CD8-positive, alpha-beta memory T cell (primary cell): ENCODE measurements at regions not wholly inside any gene's neighbourhood (a gene's known extent, or its start where the extent isn't known, plus 50 kb on each side); places are given as distances from the start of the nearest gene placed in this dataset.
"Not testable (repeated sequence)": the region's sequence is repeated elsewhere in the genome, so short reads cannot be mapped to it uniquely, and the experiment has no call there.

ENCODE experiments used
- CTCF ChIA-PET: fragments of 350-600 bp; sonication (Branson Sonifier 250); formaldehyde crosslinking; loops from one replicate; lab custom pipeline; 2021; ENCODE audit warnings: antibody characterized with exemption; lab: Charles Lee
- POLR2A ChIA-PET: fragments of 350-600 bp; sonication (Branson Sonifier 250); formaldehyde crosslinking; loops from one replicate; lab custom pipeline; 2021; ENCODE audit warnings: antibody characterized with exemption; lab: Charles Lee
- DNase-seq, 5 donors: peaks; one replicate each; pipeline versions ENCODE4 v3.0.0 to v3.0.0-alpha.2; 2020 to 2022; ENCODE audit warnings: mixed read lengths in 1 of 5
- H3K27ac ChIP-seq: one replicate; pipeline ENCODE4 v1.7.0; 2013; ENCODE audit warnings: low read depth, mild to moderate bottlenecking, low read length, moderate library complexity
- H3K27me3 ChIP-seq: 2 replicates; pipeline ENCODE4 v1.7.0; 2013; ENCODE audit warnings: low read length, mild to moderate bottlenecking; ENCODE audit not compliant: insufficient read depth, poor library complexity, severe bottlenecking
- H3K36me3 ChIP-seq: 2 replicates; pipeline ENCODE4 v1.7.0; 2013; ENCODE audit warnings: mild to moderate bottlenecking, low read length, moderate library complexity; ENCODE audit not compliant: insufficient read depth
- H3K4me1 ChIP-seq: 2 replicates; pipeline ENCODE4 v1.7.0; 2013; ENCODE audit warnings: mild to moderate bottlenecking, low read length, moderate library complexity; ENCODE audit not compliant: insufficient read depth
- H3K4me3 ChIP-seq: 2 replicates; pipeline ENCODE4 v1.7.0; 2013; ENCODE audit warnings: mild to moderate bottlenecking, low read length
- H3K9me3 ChIP-seq: 2 replicates; pipeline ENCODE4 v1.7.0; 2013; ENCODE audit warnings: mild to moderate bottlenecking, low read length
- H3K27ac Mint-ChIP-seq, 8 donors: one replicate each; pipeline ENCODE4 v1.8.0; 2020 to 2021; ENCODE audit warnings: mixed read lengths in 8 of 8, mild to moderate bottlenecking in 6 of 8, inconsistent platforms in 3 of 8, moderate library complexity in 3 of 8
- H3K27me3 Mint-ChIP-seq, 2 donors: one replicate each; pipeline ENCODE4 v1.8.0; 2020 to 2021; ENCODE audit warnings: mixed read lengths in 2 of 2, mild to moderate bottlenecking in 1 of 2, moderate library complexity in 1 of 2
- H3K36me3 Mint-ChIP-seq, 3 donors: one replicate each; pipeline ENCODE4 v1.8.0; 2020 to 2021; ENCODE audit warnings: mixed read lengths in 3 of 3, inconsistent platforms in 1 of 3, mild to moderate bottlenecking in 1 of 3
- H3K4me1 Mint-ChIP-seq, 3 donors: one replicate each; pipeline ENCODE4 v1.8.0; 2020 to 2021; ENCODE audit warnings: mixed read lengths in 3 of 3, inconsistent platforms in 1 of 3, mild to moderate bottlenecking in 1 of 3
- H3K4me3 Mint-ChIP-seq, 7 donors: one replicate each; pipeline ENCODE4 v1.8.0; 2020 to 2021; ENCODE audit warnings: mixed read lengths in 7 of 7, mild to moderate bottlenecking in 6 of 7, moderate library complexity in 4 of 7, inconsistent platforms in 2 of 7
- H3K9me3 Mint-ChIP-seq, 5 donors: one replicate each; pipeline ENCODE4 v1.8.0; 2020 to 2022; ENCODE audit warnings: mixed read lengths in 5 of 5, mild to moderate bottlenecking in 3 of 5, moderate library complexity in 2 of 5, inconsistent platforms in 1 of 5

- CTCF ChIA-PET, H3K4me1 Mint-ChIP-seq, H3K36me3 Mint-ChIP-seq, H3K9me3 Mint-ChIP-seq, H3K27me3 Mint-ChIP-seq, H3K36me3 ChIP-seq, POLR2A ChIA-PET, H3K27ac Mint-ChIP-seq, H3K27ac ChIP-seq, DNase-seq, H3K4me3 ChIP-seq, H3K4me1 ChIP-seq, H3K4me3 Mint-ChIP-seq, H3K27me3 ChIP-seq, H3K9me3 ChIP-seq: not testable (repeated sequence)
Observed at GRCh38 chr22:11017108-11017507, 4510.9 kb upstream of the OR11H1 start.

GRCh38 chr22:11020522-11020921 lies 4507.5 kb upstream of the OR11H1 start:
- H3K4me1 ChIP-seq, H3K9me3 ChIP-seq, H3K4me1 Mint-ChIP-seq, POLR2A ChIA-PET, H3K4me3 ChIP-seq, H3K4me3 Mint-ChIP-seq, H3K36me3 Mint-ChIP-seq, H3K36me3 ChIP-seq, H3K27ac Mint-ChIP-seq, H3K27me3 ChIP-seq, CTCF ChIA-PET, H3K27me3 Mint-ChIP-seq, DNase-seq, H3K27ac ChIP-seq: not testable (repeated sequence)
- peaks cover 4 to 11% (median 7%) of the 10 kb centered on the region in 5 donors for H3K9me3 Mint-ChIP-seq

- H3K36me3 Mint-ChIP-seq, H3K4me3 ChIP-seq, H3K27ac Mint-ChIP-seq, H3K27me3 ChIP-seq, POLR2A ChIA-PET, CTCF ChIA-PET, H3K9me3 ChIP-seq, H3K4me3 Mint-ChIP-seq, H3K27ac ChIP-seq, DNase-seq, H3K4me1 Mint-ChIP-seq, H3K36me3 ChIP-seq, H3K27me3 Mint-ChIP-seq, H3K4me1 ChIP-seq: not testable (repeated sequence)
- H3K9me3 Mint-ChIP-seq = peaks cover 34 to 48% (median 38%) of the 10 kb centered on the region in 5 donors
Observed at GRCh38 chr22:11026541-11026940, 4501.5 kb upstream of the OR11H1 start.

GRCh38 chr22:11027064-11027463 lies 4500.9 kb upstream of the OR11H1 start:
- H3K4me3 ChIP-seq, H3K4me3 Mint-ChIP-seq, DNase-seq, H3K4me1 Mint-ChIP-seq, H3K36me3 ChIP-seq, POLR2A ChIA-PET, H3K9me3 ChIP-seq, CTCF ChIA-PET, H3K27ac Mint-ChIP-seq, H3K36me3 Mint-ChIP-seq, H3K27me3 ChIP-seq, H3K4me1 ChIP-seq, H3K27ac ChIP-seq, H3K27me3 Mint-ChIP-seq: not testable (repeated sequence)
- peaks cover 34 to 52% (median 41%) of the 10 kb centered on the region in 5 donors for H3K9me3 Mint-ChIP-seq

GRCh38 chr22:11027532-11027931 lies 4500.5 kb upstream of the OR11H1 start:
- H3K27me3 ChIP-seq, H3K4me3 Mint-ChIP-seq, H3K4me1 Mint-ChIP-seq, H3K9me3 ChIP-seq, DNase-seq, H3K27ac Mint-ChIP-seq, H3K36me3 Mint-ChIP-seq, CTCF ChIA-PET, H3K36me3 ChIP-seq, H3K4me1 ChIP-seq, H3K27ac ChIP-seq, POLR2A ChIA-PET, H3K4me3 ChIP-seq, H3K27me3 Mint-ChIP-seq: not testable (repeated sequence)
- H3K9me3 Mint-ChIP-seq = peaks cover 34 to 54% (median 44%) of the 10 kb centered on the region in 5 donors

GRCh38 chr22:11028180-11028579 lies 4499.8 kb upstream of the OR11H1 start:
- H3K27me3 ChIP-seq, H3K27ac Mint-ChIP-seq, H3K27ac ChIP-seq, H3K27me3 Mint-ChIP-seq, H3K4me3 Mint-ChIP-seq, H3K36me3 ChIP-seq, H3K9me3 ChIP-seq, H3K4me3 ChIP-seq, H3K4me1 Mint-ChIP-seq, POLR2A ChIA-PET, DNase-seq, CTCF ChIA-PET, H3K4me1 ChIP-seq, H3K36me3 Mint-ChIP-seq: not testable (repeated sequence)
- H3K9me3 Mint-ChIP-seq = peaks cover 30 to 61% (median 46%) of the 10 kb centered on the region in 5 donors

- DNase-seq, H3K36me3 Mint-ChIP-seq, H3K27ac Mint-ChIP-seq, POLR2A ChIA-PET, CTCF ChIA-PET, H3K27ac ChIP-seq, H3K9me3 ChIP-seq, H3K4me1 Mint-ChIP-seq, H3K4me3 Mint-ChIP-seq, H3K36me3 ChIP-seq, H3K27me3 ChIP-seq, H3K4me1 ChIP-seq, H3K27me3 Mint-ChIP-seq, H3K4me3 ChIP-seq: not testable (repeated sequence)
- H3K9me3 Mint-ChIP-seq = peaks cover 32 to 72% (median 53%) of the 10 kb centered on the region in 5 donors
Observed at GRCh38 chr22:11029534-11029933, 4498.5 kb upstream of the OR11H1 start.

- CTCF ChIA-PET, H3K27ac ChIP-seq, H3K36me3 ChIP-seq, H3K4me1 ChIP-seq, H3K27me3 Mint-ChIP-seq, H3K4me3 ChIP-seq, H3K36me3 Mint-ChIP-seq, H3K4me1 Mint-ChIP-seq, DNase-seq, H3K27ac Mint-ChIP-seq, H3K9me3 ChIP-seq, POLR2A ChIA-PET, H3K27me3 ChIP-seq, H3K4me3 Mint-ChIP-seq: not testable (repeated sequence)
- H3K9me3 Mint-ChIP-seq = peaks cover 36 to 75% (median 57%) of the 10 kb centered on the region in 5 donors
Observed at GRCh38 chr22:11029967-11030366, 4498.0 kb upstream of the OR11H1 start.
